HG02763 (cell line): ENCODE measurements at regions not wholly inside any gene's neighbourhood (a gene's known extent, or its start where the extent isn't known, plus 50 kb on each side); places are given as distances from the start of the nearest gene placed in this dataset.
"Not testable (repeated sequence)": the region's sequence is repeated elsewhere in the genome, so short reads cannot be mapped to it uniquely, and the experiment has no call there.

Experiments used
- ATAC-seq: cut with Tn5 transposase; IDR thresholded peaks from one replicate; pipeline ENCODE4 v1.9.1; 2021; ENCODE audit warnings: mild to moderate bottlenecking, moderate library complexity; ENCODE audit not compliant: unreplicated experiment

DNA sequence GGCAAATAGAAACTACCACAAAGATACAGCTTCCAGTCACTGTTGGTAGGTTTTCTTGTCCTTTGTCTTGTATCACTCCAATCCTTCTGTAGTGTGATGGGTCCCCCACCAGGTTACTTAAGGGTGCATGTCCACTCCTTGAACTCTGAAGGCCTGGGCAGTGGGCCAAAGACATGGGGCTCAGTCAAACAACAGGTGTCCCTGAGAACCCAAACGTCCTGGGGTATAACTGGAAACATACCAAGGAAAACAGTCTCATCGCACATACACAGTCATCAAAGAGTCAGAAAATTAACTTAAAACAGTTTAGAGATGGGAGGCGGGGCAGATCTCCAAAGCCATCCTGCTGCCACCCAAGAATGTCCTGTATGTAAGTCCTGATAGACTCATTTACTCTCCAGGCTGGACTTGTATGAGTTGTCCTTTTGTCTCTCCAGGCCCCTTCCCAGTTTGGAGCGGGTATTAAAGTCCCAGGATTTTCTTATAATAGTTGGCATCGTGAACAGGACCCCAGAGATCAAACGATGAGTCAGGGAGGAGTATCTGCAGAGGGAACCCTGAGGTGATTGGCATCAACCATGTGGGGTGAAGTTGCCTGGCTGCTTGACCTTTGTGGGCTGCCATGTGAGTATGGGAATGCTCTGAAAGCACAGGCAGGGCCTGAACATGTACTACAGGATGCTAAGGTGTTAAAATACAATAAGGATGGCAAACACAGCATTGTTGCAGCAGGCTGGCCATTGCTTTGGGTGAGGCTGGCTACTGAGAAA, 613.2 kb upstream of the KLF12 start:
- no peak for ATAC-seq

DNA sequence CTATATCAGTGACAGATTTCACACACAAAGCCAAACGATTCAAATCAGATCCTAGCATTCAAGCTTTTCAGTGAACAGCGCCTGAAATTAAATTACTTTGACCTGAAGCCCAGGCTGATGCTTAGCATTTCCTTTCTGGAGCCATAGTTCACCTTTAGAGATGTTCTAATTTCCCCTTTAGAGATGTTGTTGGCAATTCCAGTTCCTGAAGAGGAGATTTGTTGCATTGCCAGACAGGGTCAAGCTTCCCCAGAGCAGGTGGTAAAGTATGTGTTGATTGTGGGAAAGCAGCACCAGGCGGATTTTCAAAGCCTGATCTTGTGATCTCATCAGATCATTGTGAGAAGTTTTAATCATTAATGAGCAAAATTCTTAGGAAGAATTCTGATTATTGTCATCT, 609.8 kb upstream of the KLF12 start:
- no peak for ATAC-seq

DNA sequence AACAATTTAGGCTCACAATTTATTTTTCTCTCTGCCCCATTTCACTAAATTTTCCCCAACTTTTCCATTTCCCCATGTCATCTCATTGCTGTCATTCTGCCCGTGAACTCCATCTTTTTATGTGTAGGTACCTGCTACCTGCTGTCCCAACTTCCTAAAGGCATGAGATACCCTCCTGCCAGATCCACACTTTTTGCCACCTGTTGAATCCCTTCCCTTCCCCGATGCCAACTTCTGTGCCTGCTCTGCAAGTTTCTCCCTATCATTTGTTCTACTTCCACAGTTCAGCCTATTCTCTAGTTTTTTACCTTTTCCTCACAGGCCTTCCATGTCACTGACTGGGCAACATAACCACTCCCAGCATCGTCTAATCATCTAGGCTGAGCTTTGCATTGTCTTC, 607.5 kb upstream of the KLF12 start:
- ATAC-seq: no peak

DNA sequence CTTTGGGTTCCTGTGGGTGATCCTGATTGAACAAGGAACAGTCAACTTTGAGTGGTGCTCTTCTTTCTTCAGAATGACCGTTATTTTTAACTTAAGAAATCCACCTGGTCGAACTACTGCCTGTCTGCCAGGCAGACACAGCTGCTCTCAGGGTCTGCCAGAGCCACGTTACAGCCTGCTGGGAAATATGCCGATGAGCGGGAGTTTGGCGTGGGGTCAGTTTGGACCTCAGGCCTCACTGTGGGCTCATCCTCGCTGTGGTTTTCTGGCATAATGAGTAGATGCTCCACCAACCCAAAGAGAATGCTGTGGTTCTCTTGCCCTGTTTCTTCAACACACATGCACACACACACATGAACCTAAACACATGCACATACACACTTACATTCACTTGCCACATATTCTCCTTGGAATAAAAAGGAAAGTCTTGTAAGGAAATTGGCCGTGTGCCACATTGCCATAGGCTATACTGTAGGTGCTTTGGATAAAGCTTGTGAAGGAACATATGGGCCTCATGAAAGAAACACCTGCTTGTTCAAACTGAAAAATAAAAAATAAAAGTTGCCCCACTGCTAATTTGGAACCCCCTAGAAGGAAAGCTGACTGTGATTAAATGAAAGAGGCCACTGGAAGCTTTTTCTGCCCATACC, 598.7 kb upstream of the KLF12 start:
- ATAC-seq: no peak

DNA sequence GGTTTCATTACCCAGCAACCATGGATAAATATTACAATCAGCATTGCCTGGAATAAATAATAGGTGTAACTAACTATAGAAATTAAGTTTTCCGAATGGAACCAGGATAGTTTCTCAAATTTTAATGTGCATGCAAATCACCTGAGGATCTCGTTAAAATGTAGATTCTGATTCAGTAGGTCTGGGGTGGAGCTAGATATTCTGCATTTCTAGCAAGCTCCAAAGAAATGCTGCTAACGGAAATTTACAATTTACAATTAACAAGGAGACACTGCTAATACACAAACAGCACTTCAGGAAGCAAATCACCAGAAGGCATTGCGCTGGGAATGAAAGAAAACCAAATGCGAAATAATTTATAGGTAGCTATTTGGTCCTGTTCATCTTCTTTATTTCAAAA, 597.5 kb upstream of the KLF12 start:
- ATAC-seq: no peak

DNA sequence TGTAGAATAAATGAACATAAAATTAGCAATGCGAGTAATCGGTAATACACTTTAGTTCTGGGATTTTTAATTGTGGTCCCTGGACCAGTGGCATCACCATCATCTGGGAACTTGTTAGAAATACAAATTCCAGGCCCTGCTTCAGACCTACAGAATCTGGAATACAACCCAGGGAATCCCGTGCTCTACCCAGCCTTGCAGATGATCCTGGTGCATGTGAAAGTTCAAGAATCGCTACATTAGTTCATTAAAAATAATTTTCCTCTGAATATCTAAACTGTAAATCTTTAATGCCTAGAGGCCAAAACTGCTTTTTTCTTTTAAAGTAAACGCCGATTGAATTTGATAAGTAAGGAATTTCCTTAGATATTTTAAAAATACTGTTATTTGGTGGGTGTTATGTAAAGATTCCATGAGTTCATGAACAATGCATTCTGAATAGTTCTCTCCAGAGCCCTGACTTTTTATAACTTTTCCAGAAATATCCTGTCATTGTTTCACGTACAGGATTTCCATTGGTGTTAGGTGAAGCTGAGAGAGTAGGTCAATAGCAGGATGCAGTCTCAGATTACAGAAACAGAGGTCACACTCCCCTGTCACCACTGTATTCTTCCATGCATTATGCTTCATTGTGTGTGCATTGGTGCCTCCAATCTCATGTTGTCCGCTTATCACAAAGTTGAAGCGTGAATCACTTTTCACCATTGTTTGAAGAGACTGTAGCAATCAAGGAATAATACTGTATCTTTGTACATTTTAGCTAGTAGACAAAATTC, 596.5 kb upstream of the KLF12 start:
- ATAC-seq: no peak

DNA sequence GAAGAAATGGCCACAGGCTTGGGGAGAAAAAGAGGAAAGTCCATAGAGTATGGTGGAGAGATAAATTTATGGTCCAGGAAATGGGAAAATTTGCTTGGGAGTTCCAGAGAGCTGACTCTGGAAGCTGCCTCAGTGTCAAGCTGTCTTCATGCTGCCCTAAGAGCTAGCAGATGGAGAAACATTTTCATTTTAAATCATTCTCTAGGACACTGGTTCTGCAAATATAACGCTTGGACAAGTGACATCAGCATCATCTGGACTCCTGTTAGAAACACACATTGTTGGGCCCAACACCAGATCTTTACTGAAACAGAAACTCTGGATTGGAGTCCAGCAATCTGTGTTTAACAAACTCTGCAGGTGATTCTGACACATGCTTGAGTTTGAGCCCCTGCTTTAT, 592.0 kb upstream of the KLF12 start:
- no peak for ATAC-seq

DNA sequence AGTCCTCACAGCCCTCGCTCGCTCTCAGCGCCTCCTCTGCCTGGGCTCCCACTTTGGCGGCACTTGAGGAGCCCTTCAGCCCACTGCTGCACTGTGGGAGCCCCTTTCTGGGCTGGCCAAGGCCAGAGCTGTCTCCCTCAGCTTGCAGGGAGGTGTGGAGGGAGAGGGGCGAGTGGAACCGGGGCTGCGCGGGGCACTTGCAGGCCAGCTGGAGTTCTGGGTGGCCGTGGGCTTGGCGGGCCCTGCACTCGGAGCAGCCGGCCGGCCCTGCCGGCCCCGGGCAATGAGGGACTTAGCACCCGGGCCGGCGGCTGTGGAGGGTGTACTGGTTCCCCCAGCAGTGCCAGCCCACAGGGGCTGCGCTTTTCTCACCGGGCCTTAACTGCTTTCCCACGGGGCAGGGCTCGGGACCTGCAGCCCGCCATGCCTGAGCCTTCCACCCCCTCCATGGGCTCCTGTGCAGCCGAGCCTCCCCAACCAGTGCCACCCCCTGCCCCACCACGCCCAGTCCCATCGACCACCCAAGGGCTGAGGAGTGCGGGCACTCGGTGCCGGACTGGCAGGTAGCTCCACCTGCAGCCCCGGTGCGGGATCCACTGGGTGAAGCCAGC, 584.1 kb upstream of the KLF12 start:
- not testable (repeated sequence) for ATAC-seq

DNA sequence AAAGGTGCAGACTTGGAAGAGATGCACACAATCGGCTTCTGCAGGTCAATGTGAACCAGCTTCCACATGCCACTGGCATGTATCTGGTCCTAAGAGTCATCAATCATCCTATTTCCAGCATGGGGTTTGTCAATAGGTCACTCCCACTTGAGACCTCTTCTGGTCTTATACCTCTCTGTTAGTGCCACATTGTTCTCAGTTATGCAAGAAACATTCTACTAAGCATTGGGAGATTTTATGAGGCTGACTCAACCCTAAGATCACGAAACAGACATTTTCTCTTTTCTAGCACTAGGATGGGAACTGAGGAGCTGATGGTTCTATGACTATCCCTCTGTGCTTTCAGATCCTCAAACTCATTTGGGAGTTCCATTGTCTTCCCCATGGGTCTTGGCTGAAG, 581.5 kb upstream of the KLF12 start:
- no peak for ATAC-seq

DNA sequence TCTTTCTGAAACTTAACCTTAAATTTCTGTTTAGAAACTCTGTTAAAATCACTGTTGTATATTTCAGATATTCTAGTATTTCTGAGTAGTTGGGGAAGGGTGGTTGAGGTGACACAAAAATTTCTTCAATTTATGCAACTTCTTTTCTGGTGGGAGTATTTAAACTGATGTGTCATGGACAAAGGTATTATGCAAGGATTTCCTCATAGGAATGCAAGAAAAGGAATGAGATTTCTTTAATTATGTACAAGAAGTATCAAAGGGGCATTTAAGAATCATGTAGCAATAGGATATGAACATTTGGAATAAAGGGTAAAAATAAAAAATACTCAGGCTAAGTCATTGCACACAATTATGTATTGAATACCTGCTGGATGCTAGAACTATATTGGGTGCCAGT, 575.8 kb upstream of the KLF12 start:
- no peak for ATAC-seq

DNA sequence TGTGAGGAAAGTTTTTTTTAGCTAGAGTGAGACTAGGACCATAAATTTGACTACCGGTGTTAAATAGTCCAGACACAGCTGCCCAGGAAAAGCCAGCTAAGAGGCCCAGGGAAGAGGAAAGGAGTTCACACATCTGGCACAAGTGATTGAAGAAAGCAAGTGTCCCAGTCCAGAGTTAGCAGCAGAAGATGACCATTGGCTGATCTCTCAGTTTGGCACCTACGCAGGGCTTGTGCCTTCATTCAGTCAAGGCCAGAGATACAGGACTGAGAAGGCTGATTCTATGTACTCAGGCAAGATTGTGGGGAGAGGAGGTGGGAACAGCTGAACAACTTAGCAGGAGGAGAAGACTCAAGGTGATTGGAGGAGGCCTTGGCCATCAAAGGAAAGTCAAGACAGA, 575.0 kb upstream of the KLF12 start:
- ATAC-seq: no peak

DNA sequence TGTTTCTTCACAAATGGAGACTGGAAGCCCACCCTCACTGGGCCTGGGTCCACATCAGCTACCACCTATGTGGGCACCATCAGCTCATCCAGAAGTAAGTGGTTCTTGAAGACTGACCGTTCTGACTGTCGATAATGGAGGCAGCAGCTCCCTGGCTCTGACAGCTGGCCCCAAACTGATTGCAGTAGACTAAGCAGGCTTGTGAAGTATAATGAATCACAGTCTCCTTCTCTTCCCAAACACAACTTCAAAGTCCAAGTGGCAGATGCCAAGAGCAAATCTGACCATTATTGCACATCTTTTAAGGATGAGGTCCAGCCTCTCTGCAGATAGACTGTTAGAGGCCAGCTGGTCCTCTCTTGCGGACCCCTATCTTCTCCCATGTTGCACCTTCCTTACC, 574.4 kb upstream of the KLF12 start:
- ATAC-seq: no peak

DNA sequence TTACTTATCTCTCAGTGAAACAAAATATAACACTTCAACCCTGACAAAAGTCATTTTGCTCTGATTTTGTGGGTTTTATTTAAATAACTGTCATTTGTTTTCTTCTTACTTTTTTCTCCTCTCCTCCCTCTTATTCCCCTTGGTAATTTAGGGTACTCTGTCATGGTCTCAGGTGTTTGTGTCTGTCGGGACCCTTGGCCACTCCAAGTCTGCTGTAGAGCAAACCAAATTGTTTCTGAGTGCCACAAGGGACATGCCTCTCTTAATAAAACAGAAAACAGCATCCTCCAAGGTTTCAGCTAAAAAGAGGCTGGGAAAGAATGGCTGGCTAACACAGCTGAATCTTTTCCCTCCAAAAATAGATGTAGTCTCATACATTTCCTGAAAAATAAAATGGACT, 573.1 kb upstream of the KLF12 start:
- no peak for ATAC-seq

DNA sequence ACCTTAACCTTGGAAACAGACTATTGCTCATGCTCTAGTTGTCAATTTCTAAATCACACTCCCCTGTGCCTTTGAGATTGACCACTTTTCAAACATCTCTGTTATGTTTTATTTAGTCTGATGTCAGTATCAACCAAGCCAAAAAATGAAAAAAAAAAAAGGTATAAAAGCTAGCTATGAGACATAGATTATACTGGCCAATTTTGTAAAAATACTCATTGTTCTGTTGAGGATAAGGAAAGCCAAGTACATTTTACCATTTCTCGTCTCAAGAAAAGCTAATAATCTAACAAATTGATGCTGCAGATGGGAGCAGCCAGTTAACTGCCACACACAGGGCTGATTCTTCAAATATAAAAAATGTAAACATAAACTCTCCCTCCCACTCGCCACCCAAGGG, 572.6 kb upstream of the KLF12 start:
- ATAC-seq: no peak

DNA sequence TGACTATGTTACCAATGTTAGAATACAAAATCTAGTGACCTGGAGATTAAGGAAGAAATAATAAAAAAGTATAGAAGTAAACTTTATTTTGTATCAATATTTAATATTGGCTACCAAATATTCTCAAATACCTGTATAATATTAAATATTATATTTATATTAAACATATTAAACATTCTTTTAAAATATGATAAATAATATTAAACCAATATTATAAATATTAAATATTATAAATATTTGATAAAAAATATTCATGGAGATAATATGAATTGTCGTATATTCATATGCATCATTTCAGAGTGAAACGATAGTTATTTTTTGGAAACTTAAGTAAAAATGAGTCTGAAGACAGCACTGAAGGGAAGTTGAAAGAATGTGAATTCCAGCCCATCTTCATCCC, 571.2 kb upstream of the KLF12 start:
- no peak for ATAC-seq

DNA sequence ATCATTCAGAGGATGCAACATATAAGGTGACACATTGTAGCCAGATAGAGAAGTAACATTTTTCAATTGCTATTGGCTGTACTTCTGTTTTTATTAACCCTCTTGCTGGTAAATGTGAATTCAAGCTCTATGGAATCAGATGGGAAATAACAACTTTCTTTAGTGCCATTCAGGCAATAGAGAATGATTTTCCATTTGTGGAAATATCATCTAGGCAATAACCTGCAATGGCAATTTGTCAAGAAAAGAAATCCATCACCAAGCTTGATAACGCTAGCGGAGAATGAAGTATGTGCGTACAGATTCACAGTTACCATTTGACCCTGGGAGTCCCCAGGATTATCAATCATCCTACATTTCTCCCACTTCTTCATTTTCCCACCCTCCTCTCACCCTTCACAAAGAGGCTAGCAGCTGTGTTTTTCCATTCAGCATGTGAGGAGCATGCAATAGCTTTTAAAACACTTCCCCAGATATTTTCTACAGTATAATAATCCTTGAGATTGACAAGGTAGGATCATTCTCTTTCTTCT, 569.7 kb upstream of the KLF12 start:
- no peak for ATAC-seq

DNA sequence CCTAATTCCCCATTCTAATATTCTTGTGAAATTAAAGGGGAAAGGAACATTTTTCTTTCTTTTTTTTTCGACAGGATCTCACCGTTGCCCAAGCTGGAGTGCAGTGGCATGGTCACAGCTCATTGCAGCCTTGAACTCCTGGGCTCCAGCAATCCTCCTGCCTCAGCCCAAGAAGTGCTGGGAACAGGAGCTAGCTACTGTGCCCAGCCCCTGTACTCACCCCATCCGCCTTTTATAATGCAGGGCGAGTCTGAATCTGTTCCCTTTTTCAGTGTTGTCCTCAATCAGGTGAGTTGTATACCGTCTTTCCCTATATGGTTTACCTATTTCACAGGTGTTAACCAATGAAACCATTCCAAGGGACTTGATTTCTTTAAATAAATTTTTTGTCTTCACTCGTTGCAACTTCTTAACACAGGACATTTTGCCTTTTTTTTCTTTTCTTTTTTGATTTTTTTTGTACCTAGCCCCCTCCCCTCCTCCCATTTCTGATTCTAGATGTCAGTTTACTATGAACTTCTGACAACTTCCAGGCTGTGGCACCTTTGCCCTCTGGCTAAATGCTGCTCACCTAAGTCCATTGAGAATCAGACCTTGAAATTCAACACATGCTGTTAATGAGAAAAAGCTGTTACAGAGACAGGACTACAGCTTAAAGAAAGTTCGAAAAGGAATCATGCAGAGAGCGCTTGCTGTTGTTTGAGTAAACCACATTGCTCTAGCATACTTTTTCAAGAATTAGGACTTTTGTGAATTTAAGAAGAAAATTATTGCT, 562.1 kb upstream of the KLF12 start:
- no peak for ATAC-seq

DNA sequence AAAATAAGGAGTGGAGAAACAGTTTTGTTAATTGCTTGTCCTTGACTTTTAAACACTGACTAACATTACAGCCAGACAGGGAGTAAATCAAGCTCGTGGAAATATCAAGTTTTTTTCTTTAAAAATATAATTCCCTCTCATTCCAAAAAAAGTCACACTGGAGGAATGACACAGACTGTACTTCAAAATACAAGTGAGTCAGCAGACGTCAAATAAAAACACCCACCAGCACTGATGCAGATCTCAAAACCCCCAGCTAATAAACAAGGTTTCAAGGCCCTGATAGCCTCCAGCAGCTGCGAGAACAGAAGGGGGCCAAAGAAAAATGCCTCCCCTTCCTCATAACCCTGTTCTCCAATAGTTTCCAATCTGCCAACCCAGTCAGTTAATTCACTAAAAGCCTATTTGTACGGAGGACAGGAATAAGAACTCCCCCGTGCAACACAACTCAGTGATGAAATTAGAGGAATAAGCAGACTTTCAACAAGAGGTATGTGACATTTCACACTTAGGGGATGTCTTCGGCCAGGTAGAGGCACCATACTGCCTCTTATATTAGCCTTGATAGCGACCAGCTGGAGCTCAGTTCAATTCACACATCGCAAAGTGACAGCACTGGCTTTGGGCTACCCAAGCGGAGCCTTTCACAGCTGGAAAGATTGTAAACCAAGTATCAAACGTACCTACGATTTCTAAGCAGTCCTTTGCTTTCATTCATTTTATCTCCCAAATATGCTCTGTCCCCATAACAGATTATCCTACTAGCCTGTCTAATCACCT, 561.0 kb upstream of the KLF12 start:
- no peak for ATAC-seq

DNA sequence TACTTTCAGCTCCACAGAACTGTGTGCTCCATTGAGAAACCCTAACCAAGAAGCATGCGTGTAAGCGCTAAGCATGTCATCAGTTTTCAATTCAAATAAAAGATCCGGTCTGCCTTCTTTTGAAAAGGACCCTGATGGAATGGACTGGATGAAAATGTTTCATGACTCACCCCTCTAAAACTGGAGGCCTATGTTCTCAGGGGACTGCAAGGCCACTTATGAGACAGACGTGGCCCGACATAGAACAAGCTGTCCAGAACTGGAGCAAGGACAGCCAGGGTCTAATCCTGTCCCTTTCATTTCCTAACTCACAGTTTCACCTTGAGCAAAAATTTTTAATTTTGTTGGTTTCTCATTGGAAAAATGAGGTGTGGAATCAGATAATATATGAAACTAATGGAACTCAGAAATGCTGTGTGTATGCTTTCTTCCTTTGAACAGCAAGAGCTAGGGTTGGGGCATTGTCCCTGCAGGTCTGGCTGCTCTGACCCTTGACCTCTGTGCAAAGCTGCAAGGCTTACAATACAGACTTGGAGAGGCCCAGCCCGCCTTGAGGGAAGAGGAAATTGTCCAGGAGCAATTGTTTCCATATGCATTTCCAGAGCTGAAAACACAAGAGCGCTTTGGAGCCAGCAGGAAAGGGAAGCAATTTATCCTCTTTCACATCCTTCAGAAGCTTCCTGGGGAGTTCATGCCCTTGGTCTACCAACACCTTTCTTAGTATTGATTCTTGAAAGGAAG, 553.4 kb upstream of the KLF12 start:
- ATAC-seq: no peak
